Esophagus (tissue), 2 donors: ENCODE measurements at regions not wholly inside any gene's neighbourhood (a gene's known extent, or its start where the extent isn't known, plus 50 kb on each side); places are given as distances from the start of the nearest gene placed in this dataset.
"Not testable (repeated sequence)": the region's sequence is repeated elsewhere in the genome, so short reads cannot be mapped to it uniquely, and the experiment has no call there.

ENCODE experiments used
- H3K27ac ChIP-seq, 2 donors: one replicate each; pipeline ENCODE4 v1.5.1; 2013; ENCODE audit warnings: low read depth in 2 of 2, mild to moderate bottlenecking in 2 of 2, inconsistent platforms in 1 of 2, low read length in 1 of 2, moderate library complexity in 1 of 2
- H3K27me3 ChIP-seq, 2 donors: one replicate each; pipeline ENCODE4 v1.6.1; 2013; ENCODE audit warnings: low read length in 2 of 2, control low read depth in 1 of 2, mild to moderate bottlenecking in 1 of 2; ENCODE audit not compliant: insufficient read depth in 2 of 2, control insufficient read depth in 1 of 2
- H3K36me3 ChIP-seq, 2 donors: one replicate each; pipeline ENCODE4 v1.6.1; 2013; ENCODE audit warnings: low read length in 1 of 2; ENCODE audit not compliant: control insufficient read depth in 2 of 2, insufficient read depth in 2 of 2
- H3K4me1 ChIP-seq, 2 donors: one replicate each; pipeline ENCODE4 v1.6.1; 2013; ENCODE audit warnings: low read length in 1 of 2; ENCODE audit not compliant: control insufficient read depth in 2 of 2, insufficient read depth in 2 of 2
- H3K4me3 ChIP-seq, 2 donors: one replicate each; pipeline ENCODE4 v1.5.1; 2013; ENCODE audit warnings: low read length in 2 of 2, mild to moderate bottlenecking in 2 of 2, low read depth in 1 of 2, moderate library complexity in 1 of 2
- H3K9me3 ChIP-seq, 2 donors: one replicate each; pipeline ENCODE4 v1.6.1; 2013; ENCODE audit warnings: mild to moderate bottlenecking in 2 of 2, low read depth in 1 of 2, low read length in 1 of 2, moderate library complexity in 1 of 2; ENCODE audit not compliant: control insufficient read depth in 2 of 2, insufficient read depth in 1 of 2
- WGBS, 2 donors: extraction: QIAGEN DNeasy Blood & Tissue Kit; methylation state at CpG; one replicate each; pipeline ENCODE4 v1.1.7; 2013; 5-methylcytosine and 5-hydroxymethylcytosine counted together
- donor health status: healthy with polysubstance abuse.
- donor health status: Bipolar disorder and iron deficiency.

DNA sequence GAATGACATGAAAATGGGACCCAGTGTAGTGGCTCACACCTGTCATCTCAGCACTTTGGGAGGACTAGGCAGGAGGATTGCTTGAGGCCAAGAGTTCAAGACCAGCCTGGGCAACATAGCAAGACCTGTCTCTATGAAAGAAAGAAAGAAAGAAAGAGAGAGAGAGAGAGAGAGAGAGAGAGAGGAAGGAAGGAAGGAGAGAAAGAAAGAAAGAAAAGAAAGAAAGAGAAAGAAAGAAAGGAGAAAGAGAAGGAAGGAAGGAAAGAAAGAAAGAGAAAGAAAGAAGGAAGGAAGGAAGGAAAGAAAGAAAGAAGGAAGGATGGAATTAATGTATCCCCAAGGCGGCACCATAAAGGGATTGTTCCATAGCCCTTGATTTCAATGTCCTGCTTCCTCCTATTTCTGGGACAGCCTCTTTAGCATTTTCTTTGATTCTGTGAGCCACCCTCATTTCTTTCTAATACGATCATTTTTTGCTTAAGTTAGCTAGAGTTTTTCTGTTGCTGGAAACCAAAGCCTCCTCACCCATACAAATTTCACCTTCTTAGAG, 85.4 kb upstream of the CTNNA1 start:
- 88 to 90% methylated on average over 2 of the region's 2 CpGs for WGBS, 2 donors
- not testable (repeated sequence) for H3K4me3 ChIP-seq, H3K36me3 ChIP-seq, H3K27me3 ChIP-seq, H3K9me3 ChIP-seq, H3K27ac ChIP-seq
- peaks cover 4 to 10% of the 10 kb centered on the region in 2 donors for H3K4me1 ChIP-seq

DNA sequence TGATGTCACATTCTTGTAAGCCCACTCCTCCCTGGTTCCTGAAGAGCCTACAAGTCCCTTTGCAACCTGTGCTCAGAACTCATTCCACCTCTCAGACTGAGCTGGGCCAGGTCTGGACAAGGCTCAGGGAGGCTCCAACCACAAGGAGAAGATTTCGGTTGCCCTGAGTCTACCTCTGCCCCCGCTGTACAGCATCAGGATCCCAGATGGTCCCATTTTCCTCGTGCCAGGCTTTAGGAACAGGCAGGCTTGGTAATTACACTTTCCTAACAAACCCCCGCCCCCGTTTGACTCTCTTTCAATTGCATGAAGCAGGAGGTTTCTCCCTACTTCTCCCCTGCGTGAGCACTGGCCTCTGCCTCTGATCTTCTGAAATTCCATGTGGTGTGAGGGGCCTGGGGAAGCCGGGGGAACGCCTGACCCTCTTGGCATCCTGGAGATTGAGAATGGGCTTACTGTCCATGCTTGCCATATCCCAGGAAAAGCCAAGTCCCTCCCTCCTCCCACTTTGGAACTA, 86.9 kb upstream of the CTNNA1 start:
- H3K9me3 ChIP-seq = peaks cover 0 to 2% of the 10 kb centered on the region in 2 donors
- H3K27me3 ChIP-seq = no peaks in the 10 kb centered on the region
- WGBS, 2 donors = 91% methylated on average over 8 of the region's 8 CpGs
- H3K36me3 ChIP-seq = no peaks in the 10 kb centered on the region
- no peak overlapping the region for H3K4me3 ChIP-seq
- no peak overlapping the region for H3K27ac ChIP-seq
- H3K4me1 ChIP-seq = peaks cover 4 to 12% of the 10 kb centered on the region in 2 donors

DNA sequence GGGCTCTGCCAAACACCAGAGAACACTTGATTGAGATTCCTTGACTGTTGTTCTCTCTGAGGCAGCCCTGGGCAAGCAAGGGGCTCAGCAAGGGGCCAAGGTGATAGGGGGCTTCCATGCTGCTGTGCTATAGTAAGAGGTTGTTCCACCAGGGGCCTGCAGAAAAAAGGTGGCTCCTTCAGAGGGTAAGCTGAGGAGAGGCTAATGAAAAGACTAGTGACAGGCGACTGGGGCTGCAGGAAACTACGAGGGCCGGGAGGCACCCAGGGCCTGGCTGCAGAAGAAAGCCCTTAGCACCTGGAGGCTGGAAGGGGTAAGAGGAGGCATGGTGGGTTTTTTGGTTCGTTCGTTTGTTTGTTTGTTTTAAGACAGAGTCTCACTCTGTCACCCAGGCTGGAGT, 88.0 kb upstream of the CTNNA1 start:
- peaks cover 4 to 12% of the 10 kb centered on the region in 2 donors for H3K4me1 ChIP-seq
- H3K27ac ChIP-seq = peak overlapping the region; percentile 6 to 56
- H3K4me3 ChIP-seq = no peak overlapping the region
- peaks cover 0 to 2% of the 10 kb centered on the region in 2 donors for H3K9me3 ChIP-seq
- H3K27me3 ChIP-seq = no peaks in the 10 kb centered on the region
- no peaks in the 10 kb centered on the region for H3K36me3 ChIP-seq
- WGBS, 2 donors = 87 to 90% methylated on average over 5 of the region's 5 CpGs

DNA sequence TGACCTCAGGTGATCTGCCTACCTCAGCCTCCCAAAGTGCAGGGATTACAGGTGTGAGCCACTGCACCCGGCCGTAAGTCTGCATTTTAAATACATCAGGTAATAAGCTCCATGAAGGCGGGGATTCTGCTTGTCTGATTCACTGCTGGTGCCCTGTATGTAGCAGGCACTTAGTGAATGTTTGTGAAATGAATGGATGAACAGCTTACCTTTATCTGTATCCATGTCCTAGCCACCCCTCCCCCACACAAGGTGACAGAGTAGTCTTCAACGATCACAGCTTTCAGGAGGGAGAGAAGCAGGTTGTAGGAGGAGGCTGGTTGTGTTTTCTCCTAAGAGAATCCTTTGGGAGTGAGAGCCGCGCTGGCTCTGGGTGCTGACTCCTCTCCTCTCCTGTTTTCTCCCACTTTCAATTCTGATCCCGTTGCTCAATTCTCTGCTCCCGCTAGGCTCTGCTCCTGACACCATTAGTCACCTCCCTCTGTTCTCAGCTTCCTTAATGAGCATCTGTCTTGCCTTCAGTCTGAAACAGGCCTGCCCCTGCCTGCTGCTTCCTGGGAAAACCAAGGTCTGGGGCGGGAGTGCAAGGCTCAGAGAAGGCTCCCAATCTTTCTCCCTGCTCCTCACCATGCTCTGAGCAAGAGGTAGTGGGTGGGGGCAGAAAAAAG, 88.8 kb upstream of the CTNNA1 start:
- Histone ChIP-seq H3K9me3 (peaks cover 0 to 2% of the 10 kb centered on the region in 2 donors), H3K4me1 (peaks cover 4 to 12% of the 10 kb centered on the region in 2 donors), H3K36me3 (no peaks in the 10 kb centered on the region), H3K4me3 (no peak overlapping the region), H3K27me3 (no peaks in the 10 kb centered on the region), H3K27ac (peak overlapping the region; percentile 6 to 56)
- WGBS, 2 donors = 51 to 56% methylated on average over 9 of the region's 9 CpGs

DNA sequence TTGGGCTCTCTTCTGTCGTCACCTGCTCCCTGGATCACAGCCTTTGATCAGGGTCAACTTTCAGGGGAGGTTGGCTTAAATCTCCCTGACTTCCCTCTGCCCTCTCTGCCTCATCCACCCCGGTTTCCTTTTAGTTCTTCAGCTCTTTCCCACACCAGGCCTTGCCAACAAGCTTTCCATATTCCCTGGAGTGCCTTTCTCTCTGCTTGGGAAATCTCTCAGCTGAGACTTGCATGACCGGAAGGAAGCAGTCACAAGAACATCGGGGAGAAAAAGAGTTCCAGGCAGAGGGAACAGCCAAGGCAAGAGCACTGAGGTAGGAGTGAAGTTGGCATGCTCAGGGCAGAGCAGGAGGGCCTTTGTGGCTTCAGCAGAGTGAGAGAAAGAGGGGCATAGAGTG, 88.4 kb upstream of the HSPA9 start:
- H3K4me1 ChIP-seq = peaks cover 4 to 12% of the 10 kb centered on the region in 2 donors
- no peak overlapping the region for H3K4me3 ChIP-seq
- 47 to 57% methylated on average over 4 of the region's 4 CpGs for WGBS, 2 donors
- H3K36me3 ChIP-seq = no peaks in the 10 kb centered on the region
- peak overlapping the region in 1 of 2 donors; percentile 15 for H3K27ac ChIP-seq
- no peaks in the 10 kb centered on the region for H3K27me3 ChIP-seq
- peaks cover 0 to 2% of the 10 kb centered on the region in 2 donors for H3K9me3 ChIP-seq

DNA sequence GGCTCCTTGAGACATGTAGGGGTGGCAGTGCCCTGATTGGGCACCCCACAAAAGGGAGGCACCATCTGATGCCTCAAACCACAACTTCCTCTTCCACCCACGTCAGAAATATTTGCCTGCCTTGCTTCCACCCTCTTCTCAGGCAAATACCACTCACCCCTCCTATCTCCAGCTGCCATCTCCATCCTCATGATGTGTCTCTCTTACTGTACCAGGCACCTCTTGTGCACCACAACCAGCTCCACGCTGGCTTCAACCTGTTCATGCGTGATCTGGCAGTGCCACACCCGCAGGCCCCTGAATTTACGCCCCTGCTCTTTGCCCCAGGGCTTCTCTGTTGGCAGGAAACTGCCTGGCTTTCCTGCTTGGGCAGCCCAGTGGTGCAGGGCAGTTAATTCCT, 87.8 kb upstream of the HSPA9 start:
- no peak overlapping the region for H3K4me3 ChIP-seq
- no peaks in the 10 kb centered on the region for H3K36me3 ChIP-seq
- WGBS, 2 donors = 27 to 32% methylated on average over 5 of the region's 5 CpGs
- H3K27ac ChIP-seq = no peak overlapping the region
- no peaks in the 10 kb centered on the region for H3K27me3 ChIP-seq
- no peaks in the 10 kb centered on the region for H3K9me3 ChIP-seq
- peaks cover 4 to 12% of the 10 kb centered on the region in 2 donors for H3K4me1 ChIP-seq

DNA sequence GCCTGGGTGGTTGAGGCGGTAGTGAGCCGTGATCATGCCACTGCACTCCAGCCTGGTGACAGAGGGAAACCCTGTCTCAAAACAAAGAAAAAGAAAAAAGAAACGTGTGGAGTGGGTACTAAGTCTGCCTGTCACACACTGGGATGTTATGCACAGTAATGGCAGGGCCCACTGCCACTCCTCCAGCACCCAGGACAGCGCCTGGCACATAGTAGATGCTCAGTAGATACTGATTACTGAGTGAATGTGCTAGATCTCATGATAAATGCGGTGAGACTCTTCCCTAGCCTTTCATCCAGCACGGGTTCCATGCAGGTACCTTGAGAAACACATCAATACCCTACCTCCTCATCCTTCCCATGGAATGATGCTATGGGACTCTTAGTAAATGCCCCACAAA, 87.4 kb upstream of the HSPA9 start:
- Histone ChIP-seq H3K36me3 (no peaks in the 10 kb centered on the region), H3K4me3 (no peak overlapping the region), H3K9me3 (no peaks in the 10 kb centered on the region), H3K4me1 (peaks cover 4 to 12% of the 10 kb centered on the region in 2 donors), H3K27ac (no peak overlapping the region), H3K27me3 (no peaks in the 10 kb centered on the region)
- WGBS, 2 donors = 84% methylated on average over 6 of the region's 6 CpGs

DNA sequence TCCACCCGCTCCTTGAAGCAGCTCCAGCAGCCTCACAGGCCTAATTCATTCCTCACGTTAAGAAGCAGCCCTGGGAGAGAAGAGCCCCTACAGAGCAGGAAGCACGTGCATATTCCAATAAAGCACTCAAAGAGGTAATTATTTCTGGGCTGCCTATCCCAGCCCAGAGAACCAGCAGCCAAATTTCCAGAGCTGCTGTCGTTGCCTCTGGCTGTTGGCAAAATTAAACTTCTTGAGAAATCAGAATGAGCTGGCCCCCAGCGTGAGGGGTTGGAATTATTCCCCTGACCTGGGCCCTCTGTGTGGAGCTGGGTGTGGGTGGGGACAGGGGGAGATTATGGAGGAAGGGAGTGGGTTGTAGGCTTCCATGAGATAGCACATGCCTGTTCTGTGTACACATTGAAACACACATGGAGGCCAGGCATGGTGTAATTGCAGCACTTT, 86.8 kb upstream of the HSPA9 start:
- Histone ChIP-seq H3K36me3 (no peaks in the 10 kb centered on the region), H3K4me3 (no peak overlapping the region), H3K27ac (no peak overlapping the region), H3K4me1 (peaks cover 4 to 12% of the 10 kb centered on the region in 2 donors), H3K27me3 (no peaks in the 10 kb centered on the region), H3K9me3 (no peaks in the 10 kb centered on the region)
- 30 to 50% methylated on average over 5 of the region's 5 CpGs for WGBS, 2 donors

DNA sequence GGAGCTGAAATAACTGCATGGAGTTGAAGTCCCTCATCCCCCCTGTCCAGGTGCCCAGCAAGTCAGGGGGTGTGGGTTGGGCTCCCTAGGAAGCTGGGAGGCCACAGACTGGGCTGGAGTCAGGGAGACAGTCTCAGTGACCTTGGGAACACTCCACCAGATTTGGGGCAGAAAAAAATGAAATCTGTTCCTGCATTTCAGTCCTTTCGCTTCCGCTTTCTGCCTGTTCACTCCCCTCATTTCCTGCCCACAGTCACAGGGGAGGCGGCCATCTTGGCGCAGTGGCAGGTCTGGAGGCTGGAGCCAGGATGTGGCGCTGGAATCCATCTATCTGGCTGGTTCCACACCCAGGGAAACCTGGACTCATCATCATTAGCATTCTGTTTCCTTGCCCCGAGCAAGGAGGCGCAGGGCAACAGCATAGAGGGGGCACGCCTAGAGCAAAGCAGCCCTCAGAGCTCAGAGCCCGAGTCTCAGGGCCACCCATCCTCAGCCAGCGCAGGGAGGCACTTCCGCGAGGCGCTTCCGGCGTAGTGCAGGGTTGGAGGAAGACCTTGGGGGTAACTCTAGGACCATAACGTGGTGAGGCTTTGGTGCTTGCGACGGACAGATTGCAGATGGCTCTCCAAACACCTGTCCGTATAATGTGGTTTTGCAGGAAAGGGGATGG, 86.2 kb upstream of the HSPA9 start:
- H3K27me3 ChIP-seq = no peaks in the 10 kb centered on the region
- H3K4me3 ChIP-seq = no peak overlapping the region
- 85 to 88% methylated on average over 19 of the region's 19 CpGs for WGBS, 2 donors
- H3K27ac ChIP-seq = no peak overlapping the region
- H3K9me3 ChIP-seq = no peaks in the 10 kb centered on the region
- H3K36me3 ChIP-seq = no peaks in the 10 kb centered on the region
- peaks cover 4 to 14% of the 10 kb centered on the region in 2 donors for H3K4me1 ChIP-seq
